ENCODE measurements at regions not wholly inside any gene's neighbourhood (a gene's known extent, or its start where the extent isn't known, plus 50 kb on each side); places are given as distances from the start of the nearest gene placed in this dataset.

DNA sequence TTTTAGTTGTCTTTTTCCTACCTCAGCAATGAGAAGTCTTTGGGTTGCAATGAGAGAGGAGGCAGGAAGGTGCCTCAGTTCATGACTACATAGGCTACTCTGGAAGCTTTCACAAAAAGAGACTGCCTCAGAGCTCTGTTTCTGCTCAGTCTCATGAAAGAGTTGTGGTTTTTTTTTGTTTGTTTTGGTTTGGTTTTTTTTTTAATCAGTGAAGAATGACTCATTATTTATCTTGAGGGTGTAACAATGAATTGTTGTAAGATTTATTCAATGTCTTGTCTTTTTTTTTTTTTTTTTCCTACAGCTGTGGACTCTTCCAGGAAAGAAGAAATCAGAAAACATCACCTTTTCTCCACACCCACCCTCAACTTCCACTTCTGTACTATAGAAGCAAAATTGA, 67.5 kb upstream of the CXCL13 start:
- intact Hi-C loops (cut with micrococcal nuclease; ENCODE audit: unreplicated experiment) = no loop called here
- POLR2A ChIA-PET = no interaction called here
- no peak for DNase-seq (ENCODE audit: low read depth, low spot score)
- Histone ChIP-seq H3K4me3 (ENCODE audit: low read depth in 2 of 2, low read length in 2 of 2) (no peak overlapping the region), H3K4me1 (ENCODE audit: control insufficient read depth, insufficient read depth, low read length) (no peaks in the 10 kb centered on the region), H3K36me3 (ENCODE audit: control insufficient read depth, insufficient read depth, low read length) (no peaks in the 10 kb centered on the region), H3K27me3 (ENCODE audit: control insufficient read depth, insufficient read depth, low read length) (no peaks in the 10 kb centered on the region), H3K9me3 (ENCODE audit: control insufficient read depth, insufficient read depth, low read depth, low read length) (no peaks in the 10 kb centered on the region), H3K27ac (ENCODE audit: low read length) (no peak overlapping the region)
- in situ Hi-C loops (cut with HindIII; ENCODE audit: low pct_unique_long_range_greater_than_20kb, low sequenced_read_pairs) = no loop called here
- no TSS peak for BruUV-seq (replicated peaks)
- TF ChIP-seq CTCF (IDR thresholded peaks at IDR 0.05) (no peak), REST (IDR thresholded peaks at IDR 0.05; ENCODE audit: insufficient read depth in 1 of 2, low read depth in 2 of 2, low read length in 1 of 2) (no peak)
- CTCF ChIA-PET = no interaction called here
- ATAC-seq = no peak

GRCh38 chr4:77538574-77539157, 67.0 kb upstream of the CXCL13 start:
- intact Hi-C loops (cut with micrococcal nuclease; ENCODE audit: unreplicated experiment) = no loop called here

More at GRCh38 chr4:77538574-77539157, 67.0 kb upstream of the CXCL13 start:
- in situ Hi-C loops (cut with HindIII; ENCODE audit: low pct_unique_long_range_greater_than_20kb, low sequenced_read_pairs) = no loop called here
- Histone ChIP-seq H3K36me3 (ENCODE audit: control insufficient read depth, insufficient read depth, low read length) (no peaks in the 10 kb centered on the region), H3K4me3 (ENCODE audit: low read depth in 2 of 2, low read length in 2 of 2) (no peak overlapping the region), H3K27ac (ENCODE audit: low read length) (no peak overlapping the region), H3K9me3 (ENCODE audit: control insufficient read depth, insufficient read depth, low read depth, low read length) (no peaks in the 10 kb centered on the region), H3K27me3 (ENCODE audit: control insufficient read depth, insufficient read depth, low read length) (no peaks in the 10 kb centered on the region), H3K4me1 (ENCODE audit: control insufficient read depth, insufficient read depth, low read length) (no peaks in the 10 kb centered on the region)
- no peak for ATAC-seq
- CTCF ChIA-PET = no interaction called here
- TF ChIP-seq CTCF (IDR thresholded peaks at IDR 0.05) (no peak), SIN3A (IDR thresholded peaks at IDR 0.05; ENCODE audit: borderline replicate concordance, insufficient read depth, low read depth, low read length) (no peak), TCF7L2 (IDR thresholded peaks at IDR 0.05; ENCODE audit: low read depth, low read length) (no peak), REST (IDR thresholded peaks at IDR 0.05; ENCODE audit: insufficient read depth in 1 of 2, low read depth in 2 of 2, low read length in 1 of 2) (no peak)
- no peak for DNase-seq (ENCODE audit: low read depth, low spot score)
- no TSS peak for BruUV-seq (replicated peaks)
- POLR2A ChIA-PET = no interaction called here

Measured in Panc1 (cell line).